Vagina (tissue), 2 donors: ENCODE measurements at regions not wholly inside any gene's neighbourhood (a gene's known extent, or its start where the extent isn't known, plus 50 kb on each side); places are given as distances from the start of the nearest gene placed in this dataset.

Source experiments
- POLR2A ChIP-seq, 2 donors: fragments of 450-650 bp; IDR thresholded peaks; one replicate each; pipeline ENCODE4 v1.6.1; 2017; ENCODE audit warnings: antibody characterized with exemption in 2 of 2, mild to moderate bottlenecking in 2 of 2, moderate library complexity in 2 of 2
- POLR2AphosphoS5 ChIP-seq, 2 donors: sonication (generic); formaldehyde crosslinking; IDR thresholded peaks; one replicate each; pipeline ENCODE4 v1.9.0; 2017; ENCODE audit warnings: antibody characterized with exemption in 2 of 2, mild to moderate bottlenecking in 2 of 2, low read depth in 1 of 2; ENCODE audit not compliant: insufficient read depth in 1 of 2
- TF ChIP-seq, protein P1 (sequence below), 3 experiments: fragments of 450-650 bp in 2 of 3; fragments of 200-600 bp in 1 of 3; sonication (generic) in 1 of 3; IDR thresholded peaks; one replicate each; pipeline ENCODE4 v1.5.1; 2017 to 2019; ENCODE audit warnings: antibody characterized with exemption in 3 of 3, mild to moderate bottlenecking in 2 of 3, moderate library complexity in 2 of 3

- TF ChIP-seq, protein P1, sequence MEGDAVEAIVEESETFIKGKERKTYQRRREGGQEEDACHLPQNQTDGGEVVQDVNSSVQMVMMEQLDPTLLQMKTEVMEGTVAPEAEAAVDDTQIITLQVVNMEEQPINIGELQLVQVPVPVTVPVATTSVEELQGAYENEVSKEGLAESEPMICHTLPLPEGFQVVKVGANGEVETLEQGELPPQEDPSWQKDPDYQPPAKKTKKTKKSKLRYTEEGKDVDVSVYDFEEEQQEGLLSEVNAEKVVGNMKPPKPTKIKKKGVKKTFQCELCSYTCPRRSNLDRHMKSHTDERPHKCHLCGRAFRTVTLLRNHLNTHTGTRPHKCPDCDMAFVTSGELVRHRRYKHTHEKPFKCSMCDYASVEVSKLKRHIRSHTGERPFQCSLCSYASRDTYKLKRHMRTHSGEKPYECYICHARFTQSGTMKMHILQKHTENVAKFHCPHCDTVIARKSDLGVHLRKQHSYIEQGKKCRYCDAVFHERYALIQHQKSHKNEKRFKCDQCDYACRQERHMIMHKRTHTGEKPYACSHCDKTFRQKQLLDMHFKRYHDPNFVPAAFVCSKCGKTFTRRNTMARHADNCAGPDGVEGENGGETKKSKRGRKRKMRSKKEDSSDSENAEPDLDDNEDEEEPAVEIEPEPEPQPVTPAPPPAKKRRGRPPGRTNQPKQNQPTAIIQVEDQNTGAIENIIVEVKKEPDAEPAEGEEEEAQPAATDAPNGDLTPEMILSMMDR (IDR thresholded peaks at IDR 0.05), result no peak
- TF ChIP-seq POLR2AphosphoS5 (IDR thresholded peaks at IDR 0.05; ENCODE audit: insufficient read depth in 1 of 2, low read depth in 1 of 2), result no peak
- no peak for TF ChIP-seq POLR2A (IDR thresholded peaks at IDR 0.05)
Observed at GRCh38 chr2:226159875-226160479, 639.6 kb downstream of the IRS1 start.
